A673 (cell line): ENCODE measurements at regions not wholly inside any gene's neighbourhood (a gene's known extent, or its start where the extent isn't known, plus 50 kb on each side); places are given as distances from the start of the nearest gene placed in this dataset.

Experiments
- BruUV-seq: library from RNA; stranded (reverse); fragments of 400-500 nt; replicated peaks from 2 replicates; lab custom pipeline; 2021; lab: Mats Ljungman, UMichigan
- CTCF ChIA-PET: fragments of 300-600 bp; sonication (Branson Sonifier 250); formaldehyde crosslinking; loops from one replicate; lab custom pipeline; 2022; ENCODE audit warnings: antibody characterized with exemption; lab: Charles Lee
- POLR2A ChIA-PET: fragments of 300-600 bp; sonication (Branson Sonifier 250); formaldehyde crosslinking; loops from one replicate; lab custom pipeline; 2022; ENCODE audit warnings: antibody characterized with exemption; ENCODE audit not compliant: low non-redundant PET; lab: Charles Lee
- DNase-seq: peaks from one replicate; pipeline ENCODE4 v3.0.0-alpha.2; 2015; ENCODE audit warnings: low spot score
- H3K27ac ChIP-seq: fragments of 200-600 bp; sonication (generic); 2 replicates; pipeline ENCODE4 v1.5.1; 2016; ENCODE audit warnings: mixed run types, low read depth, mild to moderate bottlenecking, mixed read lengths, antibody characterized with exemption, low read length; ENCODE audit not compliant: poor library complexity, severe bottlenecking
- H3K27me3 ChIP-seq: fragments of 200-600 bp; sonication (generic); replicated peaks from 2 replicates; pipeline ENCODE4 v1.6.1; 2017; ENCODE audit warnings: mixed run types, low read depth, mild to moderate bottlenecking, mixed read lengths, antibody characterized with exemption, low read length; ENCODE audit not compliant: insufficient read depth, poor library complexity
- H3K36me3 ChIP-seq: fragments of 200-600 bp; sonication (generic); 2 replicates; pipeline ENCODE4 v1.6.1; 2016; ENCODE audit warnings: mixed run types, mild to moderate bottlenecking, mixed read lengths, antibody characterized with exemption, low read length; ENCODE audit not compliant: insufficient read depth, poor library complexity, severe bottlenecking
- H3K4me1 ChIP-seq: fragments of 200-600 bp; sonication (generic); 2 replicates; pipeline ENCODE4 v1.6.1; 2017; ENCODE audit warnings: mixed run types, mild to moderate bottlenecking, mixed read lengths, antibody characterized with exemption, low read length; ENCODE audit not compliant: insufficient read depth, poor library complexity, severe bottlenecking
- H3K4me3 ChIP-seq: fragments of 200-600 bp; sonication (generic); 2 replicates; pipeline ENCODE4 v1.5.1; 2016; ENCODE audit warnings: low read depth, mixed run types, mild to moderate bottlenecking, mixed read lengths, low read length; ENCODE audit not compliant: poor library complexity, severe bottlenecking
- H3K9me3 ChIP-seq: fragments of 200-600 bp; sonication (generic); 2 replicates; pipeline ENCODE4 v1.6.1; 2016; ENCODE audit warnings: mixed run types, low read depth, mild to moderate bottlenecking, mixed read lengths, antibody characterized with exemption, low read length; ENCODE audit not compliant: poor library complexity, severe bottlenecking
- CTCF ChIP-seq: fragments of 300-800, 200-600 bp; sonication (generic); conservative IDR thresholded peaks from 2 replicates; pipeline ENCODE4 v1.5.1; 2017; ENCODE audit warnings: low read depth, mild to moderate bottlenecking, antibody characterized with exemption, low read length, moderate library complexity, mixed read lengths
- EZH2 ChIP-seq: fragments of 200-600 bp; sonication (generic); IDR thresholded peaks from 2 replicates; pipeline ENCODE4 v1.6.1; 2017; ENCODE audit warnings: borderline replicate concordance, low read depth, mild to moderate bottlenecking, mixed read lengths, antibody characterized with exemption, low read length; ENCODE audit not compliant: poor library complexity, severe bottlenecking
- intact Hi-C: fragments of 100-400 bp; cut with micrococcal nuclease; formaldehyde crosslinking; loops from one replicate; pipeline ENCODE4 v1.10.0; 2022; ENCODE audit not compliant: unreplicated experiment

GRCh38 chr2:343355-343754, 55.5 kb upstream of the ALKAL2 start:
- Histone ChIP-seq H3K27me3 (peaks cover 31% of the 10 kb centered on the region), H3K4me1 (peaks cover 6% of the 10 kb centered on the region), H3K27ac (no peak overlapping the region), H3K4me3 (no peak overlapping the region), H3K36me3 (no peaks in the 10 kb centered on the region), H3K9me3 (peaks cover 2% of the 10 kb centered on the region)
- no peak for DNase-seq
- intact Hi-C loops, result no loop called here
- ChIA-PET POLR2A (no interaction called here), CTCF (no interaction called here)
- no TSS peak for BruUV-seq
- no peak for TF ChIP-seq EZH2
- TF ChIP-seq CTCF, result no peak

- no peak for DNase-seq
- no TSS peak for BruUV-seq
- ChIA-PET POLR2A (no interaction called here), CTCF (no interaction called here)
- Histone ChIP-seq H3K4me1 (peaks cover 6% of the 10 kb centered on the region), H3K27me3 (peaks cover 20% of the 10 kb centered on the region), H3K4me3 (no peak overlapping the region), H3K36me3 (no peaks in the 10 kb centered on the region), H3K27ac (no peak overlapping the region), H3K9me3 (peaks cover 14% of the 10 kb centered on the region)
- no peak for TF ChIP-seq CTCF
- intact Hi-C loops, result no loop called here
Measured at GRCh38 chr2:341912-342311, 54.0 kb upstream of the ALKAL2 start.

GRCh38 chr2:341017-341542, 53.2 kb upstream of the ALKAL2 start:
- Histone ChIP-seq H3K9me3 (peaks cover 17% of the 10 kb centered on the region), H3K27ac (no peak overlapping the region), H3K27me3 (peaks cover 12% of the 10 kb centered on the region), H3K4me3 (no peak overlapping the region), H3K36me3 (no peaks in the 10 kb centered on the region), H3K4me1 (peaks cover 6% of the 10 kb centered on the region)
- no peak for TF ChIP-seq EZH2
- no peak for TF ChIP-seq CTCF
- CTCF ChIA-PET, result no interaction called here
- POLR2A ChIA-PET, result no interaction called here
- no TSS peak for BruUV-seq
- DNase-seq, result no peak
- intact Hi-C loops, result no loop called here
